ENCODE measurements at regions not wholly inside any gene's neighbourhood (a gene's known extent, or its start where the extent isn't known, plus 50 kb on each side); places are given as distances from the start of the nearest gene placed in this dataset.
A peak's percentile ranks its signal among the peaks of the same experiment; 100 is the strongest.

DNA sequence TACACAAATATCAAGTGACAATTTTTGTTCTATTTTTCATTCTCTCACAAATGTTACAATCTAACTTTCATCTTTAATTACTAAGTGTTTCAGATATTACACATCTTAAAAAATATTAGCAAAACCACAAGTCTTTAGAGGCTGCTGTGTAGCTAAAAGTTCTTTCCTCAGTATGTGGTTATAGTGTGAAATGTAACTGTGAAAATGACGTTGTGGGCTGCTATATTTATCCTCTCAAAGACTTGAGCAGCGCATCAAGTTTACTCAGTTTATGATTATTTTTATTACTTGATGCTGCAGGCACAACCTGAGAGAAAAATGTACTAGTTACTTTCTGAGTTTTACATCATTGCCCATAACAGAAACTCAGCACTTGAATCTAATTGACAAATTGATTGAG, 2860.6 kb upstream of the PCDH20 start:
- Histone ChIP-seq H2AFZ (ENCODE audit: low read length) (no peak overlapping the region), H3K4me2 (ENCODE audit: low read depth, low read length, poor library complexity, severe bottlenecking) (peak overlapping the region; percentile 13), H3K4me1 (ENCODE audit: insufficient read depth, low read length, poor library complexity, severe bottlenecking) (peaks cover 3% of the 10 kb centered on the region), H3K9me3 (ENCODE audit: insufficient read depth, low read depth, low read length) (peaks cover 10% of the 10 kb centered on the region), H3K9me2 (replicated peaks; ENCODE audit: low read depth, low read length) (no peaks in the 10 kb centered on the region), H3K9ac (ENCODE audit: low read depth, low read length, poor library complexity, severe bottlenecking) (no peak overlapping the region), H3K4me3 (ENCODE audit: low read length, poor library complexity, severe bottlenecking) (no peak overlapping the region), H3F3A (ENCODE audit: low read depth) (peaks cover 2% of the 10 kb centered on the region; the same call in 1 of the 2 replicates), H4K20me1 (ENCODE audit: insufficient read depth, low read length, poor library complexity, severe bottlenecking) (no peaks in the 10 kb centered on the region), H3K36me3 (ENCODE audit: insufficient read depth, low read length) (no peaks in the 10 kb centered on the region; the same call in 1 of the 2 replicates), H3K79me2 (ENCODE audit: insufficient read depth, low read length) (no peaks in the 10 kb centered on the region), H3K27me3 (ENCODE audit: insufficient read depth, low read length, poor library complexity, severe bottlenecking) (no peaks in the 10 kb centered on the region)
- TF ChIP-seq, protein P1, sequence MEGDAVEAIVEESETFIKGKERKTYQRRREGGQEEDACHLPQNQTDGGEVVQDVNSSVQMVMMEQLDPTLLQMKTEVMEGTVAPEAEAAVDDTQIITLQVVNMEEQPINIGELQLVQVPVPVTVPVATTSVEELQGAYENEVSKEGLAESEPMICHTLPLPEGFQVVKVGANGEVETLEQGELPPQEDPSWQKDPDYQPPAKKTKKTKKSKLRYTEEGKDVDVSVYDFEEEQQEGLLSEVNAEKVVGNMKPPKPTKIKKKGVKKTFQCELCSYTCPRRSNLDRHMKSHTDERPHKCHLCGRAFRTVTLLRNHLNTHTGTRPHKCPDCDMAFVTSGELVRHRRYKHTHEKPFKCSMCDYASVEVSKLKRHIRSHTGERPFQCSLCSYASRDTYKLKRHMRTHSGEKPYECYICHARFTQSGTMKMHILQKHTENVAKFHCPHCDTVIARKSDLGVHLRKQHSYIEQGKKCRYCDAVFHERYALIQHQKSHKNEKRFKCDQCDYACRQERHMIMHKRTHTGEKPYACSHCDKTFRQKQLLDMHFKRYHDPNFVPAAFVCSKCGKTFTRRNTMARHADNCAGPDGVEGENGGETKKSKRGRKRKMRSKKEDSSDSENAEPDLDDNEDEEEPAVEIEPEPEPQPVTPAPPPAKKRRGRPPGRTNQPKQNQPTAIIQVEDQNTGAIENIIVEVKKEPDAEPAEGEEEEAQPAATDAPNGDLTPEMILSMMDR (conservative IDR thresholded peaks at IDR 0.05; ENCODE audit: low read length) = no peak
- no peak for TF ChIP-seq EZH2phosphoT487 (IDR thresholded peaks at IDR 0.05; ENCODE audit: borderline replicate concordance)

DNA sequence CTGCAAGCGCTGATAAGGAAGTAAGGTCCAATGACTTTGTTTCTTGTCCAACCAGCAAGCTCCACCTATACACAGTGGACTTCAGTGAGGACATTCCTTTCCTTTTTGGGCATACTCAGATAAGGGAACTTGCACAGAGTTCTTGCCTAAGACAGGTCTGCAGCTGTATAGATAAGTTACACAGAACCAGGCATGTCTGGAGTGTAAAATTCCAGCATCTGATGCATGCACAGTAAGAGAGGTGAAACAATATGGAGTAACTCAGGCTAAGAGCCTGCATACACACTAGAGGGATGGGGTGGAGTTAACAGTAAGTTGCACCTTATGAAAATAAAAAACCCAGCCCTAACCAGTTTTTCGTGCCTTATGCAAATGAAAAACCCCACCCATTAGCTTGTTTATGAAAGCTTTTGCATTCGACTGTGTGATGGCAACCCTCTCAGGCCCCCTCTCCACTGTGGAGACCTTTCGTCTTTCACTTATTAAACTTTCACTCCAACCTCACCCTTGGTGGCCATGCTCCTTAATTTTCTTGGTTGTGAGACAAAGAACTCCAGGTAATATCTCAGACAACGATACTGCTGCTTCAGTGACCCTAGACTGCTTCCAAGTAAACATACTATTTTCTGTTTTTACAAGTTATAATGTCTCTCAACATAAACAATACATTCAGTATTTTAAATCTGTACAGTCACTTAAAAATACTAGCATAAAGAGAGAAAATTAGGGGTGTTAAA, 2859.0 kb upstream of the PCDH20 start:
- no peaks in the 10 kb centered on the region for H3K9me2 ChIP-seq (replicated peaks; ENCODE audit: low read depth, low read length)
- no peak for TF ChIP-seq EZH2phosphoT487 (IDR thresholded peaks at IDR 0.05; ENCODE audit: borderline replicate concordance)
- TF ChIP-seq, protein P1 (conservative IDR thresholded peaks at IDR 0.05; ENCODE audit: low read length) = no peak
- H3K27me3 ChIP-seq (ENCODE audit: insufficient read depth, low read length, poor library complexity, severe bottlenecking) = no peaks in the 10 kb centered on the region
- H3K4me2 ChIP-seq (ENCODE audit: low read depth, low read length, poor library complexity, severe bottlenecking) = no peak overlapping the region
- H3K9ac ChIP-seq (ENCODE audit: low read depth, low read length, poor library complexity, severe bottlenecking) = no peak overlapping the region
- peaks cover 2% of the 10 kb centered on the region; the same call in 1 of the 2 replicates for H3F3A ChIP-seq (ENCODE audit: low read depth)
- no peaks in the 10 kb centered on the region for H4K20me1 ChIP-seq (ENCODE audit: insufficient read depth, low read length, poor library complexity, severe bottlenecking)
- no peaks in the 10 kb centered on the region for H3K79me2 ChIP-seq (ENCODE audit: insufficient read depth, low read length)
- H3K4me1 ChIP-seq (ENCODE audit: insufficient read depth, low read length, poor library complexity, severe bottlenecking) = peaks cover 3% of the 10 kb centered on the region
- H3K36me3 ChIP-seq (ENCODE audit: insufficient read depth, low read length) = no peaks in the 10 kb centered on the region; the same call in 1 of the 2 replicates
- peaks cover 8% of the 10 kb centered on the region for H3K9me3 ChIP-seq (ENCODE audit: insufficient read depth, low read depth, low read length)
- no peak overlapping the region for H2AFZ ChIP-seq (ENCODE audit: low read length)
- no peak overlapping the region for H3K4me3 ChIP-seq (ENCODE audit: low read length, poor library complexity, severe bottlenecking)

DNA sequence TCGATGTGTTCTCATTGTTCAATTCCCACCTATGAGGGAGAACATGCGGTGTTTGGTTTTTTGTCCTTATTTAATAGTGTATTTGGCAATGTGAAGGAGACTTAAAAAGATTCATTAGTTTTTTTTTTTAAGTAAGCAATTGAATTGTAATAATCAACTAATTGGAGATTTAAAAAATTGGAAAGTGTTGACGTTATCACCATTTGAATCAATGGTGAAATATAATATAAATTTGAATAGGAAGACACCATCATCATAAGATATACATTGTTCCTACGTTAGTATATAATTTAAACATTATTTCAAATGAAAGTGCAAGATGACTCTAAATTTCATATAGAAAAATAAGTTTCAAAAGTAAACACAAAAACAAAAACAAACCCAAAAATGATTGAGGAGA, 2858.1 kb upstream of the PCDH20 start:
- Histone ChIP-seq H3K9me2 (replicated peaks; ENCODE audit: low read depth, low read length) (no peaks in the 10 kb centered on the region), H3K9ac (ENCODE audit: low read depth, low read length, poor library complexity, severe bottlenecking) (no peak overlapping the region), H3K27me3 (ENCODE audit: insufficient read depth, low read length, poor library complexity, severe bottlenecking) (no peaks in the 10 kb centered on the region), H3F3A (ENCODE audit: low read depth) (peaks cover 2% of the 10 kb centered on the region; the same call in 1 of the 2 replicates), H3K79me2 (ENCODE audit: insufficient read depth, low read length) (no peaks in the 10 kb centered on the region), H3K4me1 (ENCODE audit: insufficient read depth, low read length, poor library complexity, severe bottlenecking) (peaks cover 3% of the 10 kb centered on the region), H3K4me3 (ENCODE audit: low read length, poor library complexity, severe bottlenecking) (no peak overlapping the region), H2AFZ (ENCODE audit: low read length) (no peak overlapping the region), H3K4me2 (ENCODE audit: low read depth, low read length, poor library complexity, severe bottlenecking) (no peak overlapping the region), H3K9me3 (ENCODE audit: insufficient read depth, low read depth, low read length) (peaks cover 8% of the 10 kb centered on the region), H4K20me1 (ENCODE audit: insufficient read depth, low read length, poor library complexity, severe bottlenecking) (no peaks in the 10 kb centered on the region), H3K36me3 (ENCODE audit: insufficient read depth, low read length) (no peaks in the 10 kb centered on the region; the same call in 1 of the 2 replicates)
- no peak for TF ChIP-seq EZH2phosphoT487 (IDR thresholded peaks at IDR 0.05; ENCODE audit: borderline replicate concordance)
- TF ChIP-seq, protein P1 (conservative IDR thresholded peaks at IDR 0.05; ENCODE audit: low read length) = no peak

Data from Loucy (cell line).